ENCODE measurements at regions not wholly inside any gene's neighbourhood (a gene's known extent, or its start where the extent isn't known, plus 50 kb on each side); places are given as distances from the start of the nearest gene placed in this dataset.

GRCh38 chr2:220764171-220764570 is 807.9 kb downstream of the EPHA4 start:
- TF ChIP-seq, protein P1, sequence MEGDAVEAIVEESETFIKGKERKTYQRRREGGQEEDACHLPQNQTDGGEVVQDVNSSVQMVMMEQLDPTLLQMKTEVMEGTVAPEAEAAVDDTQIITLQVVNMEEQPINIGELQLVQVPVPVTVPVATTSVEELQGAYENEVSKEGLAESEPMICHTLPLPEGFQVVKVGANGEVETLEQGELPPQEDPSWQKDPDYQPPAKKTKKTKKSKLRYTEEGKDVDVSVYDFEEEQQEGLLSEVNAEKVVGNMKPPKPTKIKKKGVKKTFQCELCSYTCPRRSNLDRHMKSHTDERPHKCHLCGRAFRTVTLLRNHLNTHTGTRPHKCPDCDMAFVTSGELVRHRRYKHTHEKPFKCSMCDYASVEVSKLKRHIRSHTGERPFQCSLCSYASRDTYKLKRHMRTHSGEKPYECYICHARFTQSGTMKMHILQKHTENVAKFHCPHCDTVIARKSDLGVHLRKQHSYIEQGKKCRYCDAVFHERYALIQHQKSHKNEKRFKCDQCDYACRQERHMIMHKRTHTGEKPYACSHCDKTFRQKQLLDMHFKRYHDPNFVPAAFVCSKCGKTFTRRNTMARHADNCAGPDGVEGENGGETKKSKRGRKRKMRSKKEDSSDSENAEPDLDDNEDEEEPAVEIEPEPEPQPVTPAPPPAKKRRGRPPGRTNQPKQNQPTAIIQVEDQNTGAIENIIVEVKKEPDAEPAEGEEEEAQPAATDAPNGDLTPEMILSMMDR (IDR thresholded peaks at IDR 0.05): no peak
- TF ChIP-seq POLR2A (IDR thresholded peaks at IDR 0.05): no peak

Measured in thyroid gland (tissue), 4 donors.